ENCODE measurements at regions not wholly inside any gene's neighbourhood (a gene's known extent, or its start where the extent isn't known, plus 50 kb on each side); places are given as distances from the start of the nearest gene placed in this dataset.
"Not testable (repeated sequence)": the region's sequence is repeated elsewhere in the genome, so short reads cannot be mapped to it uniquely, and the experiment has no call there.

DNA sequence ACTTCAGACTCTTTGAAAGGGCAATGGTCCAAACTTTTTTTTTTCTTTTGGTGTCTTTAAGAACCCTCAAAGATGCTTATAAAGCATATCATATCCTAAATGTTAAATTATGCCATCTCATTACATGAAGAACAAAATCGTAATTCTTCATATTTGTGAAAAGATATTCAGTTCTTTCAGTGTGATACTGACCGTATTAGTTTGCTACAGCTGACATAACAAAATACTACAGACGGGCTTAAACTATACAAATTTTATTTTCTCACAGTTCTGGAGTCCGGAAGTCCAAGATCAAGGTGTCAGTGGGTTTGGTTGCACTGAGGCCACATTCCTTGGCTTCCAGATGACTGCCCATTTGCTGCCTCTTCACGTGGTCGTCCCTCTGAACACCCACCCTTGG lies 1377.2 kb upstream of the ZEB2 start:
- Histone ChIP-seq H3K4me3 (replicated peaks; ENCODE audit: insufficient read depth, low read length) (no peak overlapping the region), H3K27me3 (ENCODE audit: insufficient read depth, poor library complexity, severe bottlenecking) (no peaks in the 10 kb centered on the region), H3K27ac (replicated peaks) (no peak overlapping the region)
- TF ChIP-seq CTCF (IDR thresholded peaks at IDR 0.05; ENCODE audit: insufficient read depth, low read length) (no peak), GABPA (IDR thresholded peaks at IDR 0.05; ENCODE audit: low read depth) (no peak), POLR2AphosphoS5 (IDR thresholded peaks at IDR 0.05; ENCODE audit: low read depth) (no peak), SPI1 (IDR thresholded peaks at IDR 0.05; ENCODE audit: borderline replicate concordance, low read depth) (no peak)
- TF ChIP-seq, protein P1, sequence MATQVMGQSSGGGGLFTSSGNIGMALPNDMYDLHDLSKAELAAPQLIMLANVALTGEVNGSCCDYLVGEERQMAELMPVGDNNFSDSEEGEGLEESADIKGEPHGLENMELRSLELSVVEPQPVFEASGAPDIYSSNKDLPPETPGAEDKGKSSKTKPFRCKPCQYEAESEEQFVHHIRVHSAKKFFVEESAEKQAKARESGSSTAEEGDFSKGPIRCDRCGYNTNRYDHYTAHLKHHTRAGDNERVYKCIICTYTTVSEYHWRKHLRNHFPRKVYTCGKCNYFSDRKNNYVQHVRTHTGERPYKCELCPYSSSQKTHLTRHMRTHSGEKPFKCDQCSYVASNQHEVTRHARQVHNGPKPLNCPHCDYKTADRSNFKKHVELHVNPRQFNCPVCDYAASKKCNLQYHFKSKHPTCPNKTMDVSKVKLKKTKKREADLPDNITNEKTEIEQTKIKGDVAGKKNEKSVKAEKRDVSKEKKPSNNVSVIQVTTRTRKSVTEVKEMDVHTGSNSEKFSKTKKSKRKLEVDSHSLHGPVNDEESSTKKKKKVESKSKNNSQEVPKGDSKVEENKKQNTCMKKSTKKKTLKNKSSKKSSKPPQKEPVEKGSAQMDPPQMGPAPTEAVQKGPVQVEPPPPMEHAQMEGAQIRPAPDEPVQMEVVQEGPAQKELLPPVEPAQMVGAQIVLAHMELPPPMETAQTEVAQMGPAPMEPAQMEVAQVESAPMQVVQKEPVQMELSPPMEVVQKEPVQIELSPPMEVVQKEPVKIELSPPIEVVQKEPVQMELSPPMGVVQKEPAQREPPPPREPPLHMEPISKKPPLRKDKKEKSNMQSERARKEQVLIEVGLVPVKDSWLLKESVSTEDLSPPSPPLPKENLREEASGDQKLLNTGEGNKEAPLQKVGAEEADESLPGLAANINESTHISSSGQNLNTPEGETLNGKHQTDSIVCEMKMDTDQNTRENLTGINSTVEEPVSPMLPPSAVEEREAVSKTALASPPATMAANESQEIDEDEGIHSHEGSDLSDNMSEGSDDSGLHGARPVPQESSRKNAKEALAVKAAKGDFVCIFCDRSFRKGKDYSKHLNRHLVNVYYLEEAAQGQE (IDR thresholded peaks at IDR 0.05; ENCODE audit: insufficient replicate concordance, low read depth) = no peak
- no peak for DNase-seq (ENCODE audit: low read depth in 1 of 2, low spot score in 1 of 2)

- Histone ChIP-seq H3K27ac (replicated peaks) (no peak overlapping the region), H3K27me3 (ENCODE audit: insufficient read depth, poor library complexity, severe bottlenecking) (no peaks in the 10 kb centered on the region), H3K4me3 (replicated peaks; ENCODE audit: insufficient read depth, low read length) (no peak overlapping the region)
- TF ChIP-seq SPI1 (IDR thresholded peaks at IDR 0.05; ENCODE audit: borderline replicate concordance, low read depth) (no peak), GABPA (IDR thresholded peaks at IDR 0.05; ENCODE audit: low read depth) (no peak), POLR2AphosphoS5 (IDR thresholded peaks at IDR 0.05; ENCODE audit: low read depth) (no peak), CTCF (IDR thresholded peaks at IDR 0.05; ENCODE audit: insufficient read depth, low read length) (no peak)
- TF ChIP-seq, protein P1 (IDR thresholded peaks at IDR 0.05; ENCODE audit: insufficient replicate concordance, low read depth) = no peak
- no peak for DNase-seq (ENCODE audit: low read depth in 1 of 2, low spot score in 1 of 2)
These were observed 1368.0 kb upstream of the ZEB2 start for GRCh38 chr2:145887915-145888314.

- DNase-seq (ENCODE audit: low read depth in 1 of 2, low spot score in 1 of 2); H3K4me3 ChIP-seq (replicated peaks; ENCODE audit: insufficient read depth, low read length); H3K27me3 ChIP-seq (ENCODE audit: insufficient read depth, poor library complexity, severe bottlenecking); H3K27ac ChIP-seq (replicated peaks): not testable (repeated sequence)
These were observed 1361.1 kb upstream of the ZEB2 start for GRCh38 chr2:145880997-145881396.

DNA sequence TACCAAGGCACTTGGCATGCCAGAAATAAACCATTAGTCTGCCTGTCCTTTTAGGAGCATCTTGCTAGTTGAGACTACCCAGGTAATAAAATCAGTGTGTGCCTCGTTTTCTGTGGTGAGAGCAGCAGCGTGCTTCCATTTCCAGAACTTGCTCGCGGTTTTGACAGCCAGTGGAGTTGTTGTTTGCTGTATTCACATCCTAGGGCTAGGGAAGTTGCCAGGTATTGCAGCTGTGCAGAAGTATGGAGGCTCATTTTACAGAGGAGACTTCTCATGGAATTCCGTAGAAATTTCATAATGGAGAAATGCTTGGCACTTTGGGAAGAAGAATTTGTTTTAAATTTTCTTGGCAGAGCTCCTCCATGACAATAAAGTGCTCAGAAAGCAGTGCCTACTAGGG lies 1355.1 kb upstream of the ZEB2 start:
- Histone ChIP-seq H3K4me3 (replicated peaks; ENCODE audit: insufficient read depth, low read length) (no peak overlapping the region), H3K27me3 (ENCODE audit: insufficient read depth, poor library complexity, severe bottlenecking) (peaks cover 3% of the 10 kb centered on the region), H3K27ac (replicated peaks) (no peak overlapping the region)
- no peak for DNase-seq (ENCODE audit: low read depth in 1 of 2, low spot score in 1 of 2)
- TF ChIP-seq GABPA (IDR thresholded peaks at IDR 0.05; ENCODE audit: low read depth) (no peak), SPI1 (IDR thresholded peaks at IDR 0.05; ENCODE audit: borderline replicate concordance, low read depth) (no peak), CTCF (IDR thresholded peaks at IDR 0.05; ENCODE audit: insufficient read depth, low read length) (no peak), POLR2AphosphoS5 (IDR thresholded peaks at IDR 0.05; ENCODE audit: low read depth) (no peak)
- TF ChIP-seq, protein P1 (IDR thresholded peaks at IDR 0.05; ENCODE audit: insufficient replicate concordance, low read depth) = no peak

Data from HL-60 (cell line).